BLaER1 treated with 17β-estradiol and CSF1 and Interleukin-3, amounts not matched to agents 10 nM and 100 nM (cell line): ENCODE measurements at regions not wholly inside any gene's neighbourhood (a gene's known extent, or its start where the extent isn't known, plus 50 kb on each side); places are given as distances from the start of the nearest gene placed in this dataset.

Experiments used
- H3K27ac ChIP-seq, 11 experiments: shearing (Covaris generic); formaldehyde crosslinking; 2 replicates each; pipeline ENCODE4 v1.8.1; 2022
- H3K27me3 ChIP-seq, 11 experiments: shearing (Covaris generic); formaldehyde crosslinking; 2 replicates each; pipeline ENCODE4 v1.8.1; 2022
- H3K36me3 ChIP-seq, 11 experiments: shearing (Covaris generic); formaldehyde crosslinking; 2 replicates each; pipeline ENCODE4 v1.8.1; 2022
- H3K4me1 ChIP-seq, 10 experiments: shearing (Covaris generic); formaldehyde crosslinking; 2 replicates each; pipeline ENCODE4 v1.8.1; 2022
- H3K4me2 ChIP-seq, 11 experiments: shearing (Covaris generic); formaldehyde crosslinking; 2 replicates each; pipeline ENCODE4 v1.8.1; 2022
- H3K4me3 ChIP-seq, 10 experiments: shearing (Covaris generic); formaldehyde crosslinking; 2 replicates each; pipeline ENCODE4 v1.8.1; 2022
- H3K9ac ChIP-seq, 11 experiments: shearing (Covaris generic); formaldehyde crosslinking; 2 replicates each; pipeline ENCODE4 v1.8.1; 2022
- H3K9me3 ChIP-seq, 11 experiments: shearing (Covaris generic); formaldehyde crosslinking; replicated peaks in 1 of 11; 2 replicates each; pipeline ENCODE4 v1.8.1; 2022
- H4K20me1 ChIP-seq, 11 experiments: shearing (Covaris generic); formaldehyde crosslinking; 2 replicates each; pipeline ENCODE4 v1.8.1; 2022
- Cebpa-rat ChIP-seq, 11 experiments: shearing (Covaris generic); IDR thresholded peaks; 2 replicates each; pipeline ENCODE4 v1.8.1; 2022

GRCh38 chr3:17990390-17990789 lies 248.0 kb upstream of the TBC1D5 start:
- H4K20me1 ChIP-seq, result no peaks in the 10 kb centered on the region
- H3K9ac ChIP-seq, result no peak overlapping the region
- H3K4me2 ChIP-seq, result no peak overlapping the region
- H3K4me3 ChIP-seq, result no peak overlapping the region
- no peak for TF ChIP-seq Cebpa-rat (IDR thresholded peaks at IDR 0.05)
- no peaks in the 10 kb centered on the region for H3K27me3 ChIP-seq
- H3K36me3 ChIP-seq, result peaks cover 0 to 64% (median 49%) of the 10 kb centered on the region in 11 experiments; a peak in 16 of 22 replicates
- peaks cover 22 to 34% (median 30%) of the 10 kb centered on the region in 10 experiments for H3K4me1 ChIP-seq
- no peak overlapping the region for H3K27ac ChIP-seq
- H3K9me3 ChIP-seq, result peaks cover 29 to 77% (median 68%) of the 10 kb centered on the region in 11 experiments

- peak overlapping the region; percentile 36 to 91 (median 86); a peak in 20 of 22 replicates for H3K4me2 ChIP-seq
- no peak for TF ChIP-seq Cebpa-rat (IDR thresholded peaks at IDR 0.05)
- no peaks in the 10 kb centered on the region for H3K27me3 ChIP-seq
- no peaks in the 10 kb centered on the region for H4K20me1 ChIP-seq
- peaks cover 12 to 41% (median 38%) of the 10 kb centered on the region in 11 experiments for H3K9me3 ChIP-seq
- H3K9ac ChIP-seq, result peak overlapping the region in 8 of 11 experiments; percentile 72 to 86 (median 84); a peak in 15 of 22 replicates
- H3K27ac ChIP-seq, result peak overlapping the region in 10 of 11 experiments; percentile 12 to 100 (median 97); a peak in 17 of 22 replicates
- peaks cover 0 to 43% (median 31%) of the 10 kb centered on the region in 11 experiments; a peak in 16 of 22 replicates for H3K36me3 ChIP-seq
- peaks cover 62 to 74% (median 69%) of the 10 kb centered on the region in 10 experiments for H3K4me1 ChIP-seq
- H3K4me3 ChIP-seq, result no peak overlapping the region
Observed at GRCh38 chr3:17986348-17986816, 244.0 kb upstream of the TBC1D5 start.

- Histone ChIP-seq H3K9ac (peak overlapping the region in 8 of 11 experiments; percentile 72 to 86 (median 84); a peak in 15 of 22 replicates), H3K36me3 (peaks cover 0 to 38% (median 25%) of the 10 kb centered on the region in 11 experiments; a peak in 16 of 22 replicates), H3K9me3 (peaks cover 12 to 35% (median 32%) of the 10 kb centered on the region in 11 experiments), H3K4me2 (peak overlapping the region; percentile 36 to 91 (median 86); a peak in 21 of 22 replicates), H4K20me1 (no peaks in the 10 kb centered on the region), H3K4me3 (no peak overlapping the region), H3K27me3 (no peaks in the 10 kb centered on the region), H3K27ac (peak overlapping the region in 10 of 11 experiments; percentile 12 to 100 (median 97); a peak in 17 of 22 replicates), H3K4me1 (peaks cover 68 to 80% (median 75%) of the 10 kb centered on the region in 10 experiments)
- TF ChIP-seq Cebpa-rat (IDR thresholded peaks at IDR 0.05), result no peak
Observed at GRCh38 chr3:17985658-17986347, 243.4 kb upstream of the TBC1D5 start.

- Histone ChIP-seq H3K9me3 (peaks cover 0 to 8% (median 6%) of the 10 kb centered on the region in 11 experiments; a peak in 16 of 22 replicates), H3K4me1 (peaks cover 81 to 100% (median 97%) of the 10 kb centered on the region in 10 experiments), H3K9ac (peak overlapping the region in 9 of 11 experiments; percentile 19 to 86 (median 84); a peak in 17 of 22 replicates), H3K27me3 (no peaks in the 10 kb centered on the region), H4K20me1 (no peaks in the 10 kb centered on the region), H3K4me2 (peak overlapping the region; percentile 51 to 91 (median 86)), H3K4me3 (peak overlapping the region in 6 of 10 experiments; percentile 14 to 51 (median 31); a peak in 8 of 20 replicates), H3K36me3 (peaks cover 0 to 11% (median 4%) of the 10 kb centered on the region in 11 experiments; a peak in 9 of 22 replicates), H3K27ac (peak overlapping the region in 9 of 11 experiments; percentile 55 to 100 (median 97); a peak in 18 of 22 replicates)
- TF ChIP-seq Cebpa-rat (IDR thresholded peaks at IDR 0.05), result peak in 8 of 11 experiments; percentile 83 to 99 (median 95); a peak in 16 of 22 replicates
Observed at GRCh38 chr3:17983106-17983505, 240.7 kb upstream of the TBC1D5 start.

- Histone ChIP-seq H4K20me1 (no peaks in the 10 kb centered on the region), H3K36me3 (peaks cover 0 to 4% (median 0%) of the 10 kb centered on the region in 11 experiments; a peak in 2 of 22 replicates), H3K4me3 (peak overlapping the region in 7 of 10 experiments; percentile 9 to 53 (median 44); a peak in 5 of 20 replicates), H3K4me2 (peak overlapping the region; percentile 51 to 91 (median 86); a peak in 21 of 22 replicates), H3K27ac (peak overlapping the region in 10 of 11 experiments; percentile 16 to 100 (median 97); a peak in 19 of 22 replicates), H3K9ac (peak overlapping the region in 9 of 11 experiments; percentile 19 to 86 (median 84); a peak in 17 of 22 replicates), H3K9me3 (peaks cover 0 to under 1% (median 0%) of the 10 kb centered on the region in 11 experiments; a peak in 3 of 22 replicates), H3K27me3 (no peaks in the 10 kb centered on the region), H3K4me1 (peaks cover 75 to 97% (median 94%) of the 10 kb centered on the region in 10 experiments)
- TF ChIP-seq Cebpa-rat (IDR thresholded peaks at IDR 0.05), result no peak
Observed at GRCh38 chr3:17982211-17982880, 239.9 kb upstream of the TBC1D5 start.

DNA sequence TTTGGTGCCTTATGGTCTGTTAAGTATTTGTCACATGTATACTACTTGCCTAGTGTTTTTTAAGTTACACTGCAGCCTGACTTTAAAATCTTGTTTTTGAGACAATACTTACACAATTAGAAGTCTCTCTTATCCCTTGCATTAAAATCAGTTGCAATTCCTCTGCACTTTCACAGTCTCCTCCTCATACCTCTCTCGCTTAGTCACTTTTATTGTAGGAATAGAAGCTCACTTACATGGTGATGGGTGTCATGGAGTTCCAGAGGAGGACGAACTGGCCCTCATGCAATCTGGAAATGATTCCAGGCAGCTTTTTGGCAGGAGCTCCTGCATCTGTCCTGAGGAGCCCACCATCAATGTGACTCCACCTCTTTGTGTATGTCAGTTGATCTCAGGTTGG lies 238.4 kb upstream of the TBC1D5 start:
- Histone ChIP-seq H3K36me3 (no peaks in the 10 kb centered on the region), H4K20me1 (no peaks in the 10 kb centered on the region), H3K4me1 (peaks cover 62 to 97% (median 93%) of the 10 kb centered on the region in 10 experiments), H3K4me3 (peak overlapping the region in 8 of 10 experiments; percentile 5 to 58 (median 50); a peak in 14 of 20 replicates), H3K27me3 (no peaks in the 10 kb centered on the region), H3K27ac (peak overlapping the region in 9 of 11 experiments; percentile 55 to 100 (median 97); a peak in 18 of 22 replicates), H3K9ac (peak overlapping the region in 9 of 11 experiments; percentile 47 to 86 (median 84); a peak in 18 of 22 replicates), H3K9me3 (no peaks in the 10 kb centered on the region; a peak in 1 of 22 replicates), H3K4me2 (peak overlapping the region; percentile 51 to 91 (median 86))
- no peak for TF ChIP-seq Cebpa-rat (IDR thresholded peaks at IDR 0.05)

- H3K27ac ChIP-seq, result peak overlapping the region in 9 of 11 experiments; percentile 55 to 100 (median 97); a peak in 17 of 22 replicates
Observed at GRCh38 chr3:17979911-17980310, 237.5 kb upstream of the TBC1D5 start.

GRCh38 chr3:17979252-17979651 lies 236.8 kb upstream of the TBC1D5 start:
- peaks cover 0 to 11% (median 3%) of the 10 kb centered on the region in 11 experiments; a peak in 6 of 22 replicates for H3K9me3 ChIP-seq
- H3K4me1 ChIP-seq, result peaks cover 48 to 86% (median 77%) of the 10 kb centered on the region in 10 experiments
- H3K27me3 ChIP-seq, result no peaks in the 10 kb centered on the region
- no peaks in the 10 kb centered on the region for H4K20me1 ChIP-seq
- TF ChIP-seq Cebpa-rat (IDR thresholded peaks at IDR 0.05), result no peak
- H3K27ac ChIP-seq, result peak overlapping the region in 9 of 11 experiments; percentile 55 to 100 (median 97); a peak in 16 of 22 replicates
- H3K4me3 ChIP-seq, result peak overlapping the region in 7 of 10 experiments; percentile 47 to 58 (median 51); a peak in 9 of 20 replicates
- H3K36me3 ChIP-seq, result no peaks in the 10 kb centered on the region; a peak in 1 of 22 replicates
- peak overlapping the region in 9 of 11 experiments; percentile 82 to 91 (median 86); a peak in 18 of 22 replicates for H3K4me2 ChIP-seq
- H3K9ac ChIP-seq, result peak overlapping the region in 9 of 11 experiments; percentile 47 to 86 (median 84); a peak in 17 of 22 replicates

More at GRCh38 chr3:17979911-17980310, 237.5 kb upstream of the TBC1D5 start:
- H3K27me3 ChIP-seq, result no peaks in the 10 kb centered on the region
- peak overlapping the region in 9 of 11 experiments; percentile 47 to 86 (median 84); a peak in 18 of 22 replicates for H3K9ac ChIP-seq
- H3K9me3 ChIP-seq, result peaks cover 0 to 6% (median 3%) of the 10 kb centered on the region in 11 experiments; a peak in 5 of 22 replicates
- H3K4me1 ChIP-seq, result peaks cover 54 to 92% (median 83%) of the 10 kb centered on the region in 10 experiments
- no peak for TF ChIP-seq Cebpa-rat (IDR thresholded peaks at IDR 0.05)
- H3K36me3 ChIP-seq, result no peaks in the 10 kb centered on the region; a peak in 1 of 22 replicates
- H3K4me2 ChIP-seq, result peak overlapping the region; percentile 22 to 91 (median 86); a peak in 20 of 22 replicates
- no peaks in the 10 kb centered on the region for H4K20me1 ChIP-seq
- H3K4me3 ChIP-seq, result peak overlapping the region in 8 of 10 experiments; percentile 5 to 58 (median 50); a peak in 14 of 20 replicates
